PC-9 (cell line): ENCODE measurements at regions not wholly inside any gene's neighbourhood (a gene's known extent, or its start where the extent isn't known, plus 50 kb on each side); places are given as distances from the start of the nearest gene placed in this dataset.

Experiments
- BruUV-seq: library from RNA; stranded (reverse); fragments of 400-500 nt; replicated peaks from 2 replicates; lab custom pipeline; 2021; lab: Mats Ljungman, UMichigan
- CTCF ChIA-PET: fragments of 300-600 bp; sonication (Branson Sonifier 250); formaldehyde crosslinking; loops from one replicate; lab custom pipeline; 2022; ENCODE audit warnings: antibody characterized with exemption; lab: Charles Lee
- POLR2A ChIA-PET: fragments of 300-600 bp; sonication (Branson Sonifier 250); formaldehyde crosslinking; loops from one replicate; lab custom pipeline; 2022; ENCODE audit warnings: antibody characterized with exemption; ENCODE audit not compliant: unreplicated experiment; lab: Charles Lee
- DNase-seq, 2 experiments: peaks; one replicate each; pipeline versions ENCODE4 v3.0.0 to v3.0.0-alpha.2; 2015 to 2022; ENCODE audit warnings: mixed read lengths in 1 of 2
- H2AFZ ChIP-seq: fragments of 200-600 bp; sonication (generic); 2 replicates; pipeline ENCODE4 v1.8.1; 2017; ENCODE audit warnings: antibody characterized with exemption
- H3F3A ChIP-seq: fragments of 200-600 bp; sonication (generic); 2 replicates; pipeline ENCODE4 v1.8.1; 2017; ENCODE audit warnings: antibody characterized with exemption, mild to moderate bottlenecking, low read depth; ENCODE audit not compliant: insufficient read depth
- H3K27ac ChIP-seq: fragments of 200-600 bp; sonication (generic); 2 replicates; pipeline ENCODE4 v1.6.1; 2016; ENCODE audit warnings: mixed run types
- H3K27me3 ChIP-seq: fragments of 200-600 bp; sonication (generic); 2 replicates; pipeline ENCODE4 v1.6.1; 2016; ENCODE audit warnings: low read depth, mixed run types; ENCODE audit not compliant: insufficient read depth
- H3K36me3 ChIP-seq: fragments of 200-600 bp; sonication (generic); 2 replicates; pipeline ENCODE4 v1.6.1; 2016; ENCODE audit warnings: low read depth, mixed run types
- H3K4me1 ChIP-seq: fragments of 200-600 bp; sonication (generic); replicated peaks from 2 replicates; pipeline ENCODE4 v1.6.1; 2016; ENCODE audit warnings: mixed run types; ENCODE audit not compliant: insufficient read depth
- H3K4me2 ChIP-seq: fragments of 200-600 bp; sonication (generic); 2 replicates; pipeline ENCODE4 v1.6.1; 2017; ENCODE audit warnings: mixed run types
- H3K4me3 ChIP-seq: fragments of 200-600 bp; sonication (generic); 2 replicates; pipeline ENCODE4 v1.6.1; 2016; ENCODE audit warnings: mixed run types
- H3K79me2 ChIP-seq: fragments of 200-600 bp; sonication (generic); 2 replicates; pipeline ENCODE4 v1.6.1; 2017; ENCODE audit warnings: low read depth, mixed run types
- H3K9me2 ChIP-seq: fragments of 200-600 bp; sonication (generic); 2 replicates; pipeline ENCODE4 v1.8.1; 2017; ENCODE audit warnings: mild to moderate bottlenecking; ENCODE audit not compliant: insufficient read depth
- H3K9me3 ChIP-seq: fragments of 200-600 bp; sonication (generic); 2 replicates; pipeline ENCODE4 v1.8.1; 2016; ENCODE audit warnings: low read depth; ENCODE audit not compliant: insufficient read depth
- H4K20me1 ChIP-seq: fragments of 200-600 bp; sonication (generic); 2 replicates; pipeline ENCODE4 v1.8.1; 2017; ENCODE audit not compliant: insufficient read depth
- EZH2 ChIP-seq: fragments of 200-600 bp; sonication (generic); IDR thresholded peaks from 2 replicates; pipeline ENCODE4 v1.8.0; 2017; ENCODE audit warnings: antibody characterized with exemption, low read depth
- intact Hi-C: fragments of 100-400 bp; cut with micrococcal nuclease; formaldehyde crosslinking; loops from one replicate; pipeline ENCODE4 v1.10.0; 2022; ENCODE audit not compliant: unreplicated experiment
- TF ChIP-seq, protein P1 (sequence below): fragments of 200-600 bp; sonication (generic); conservative IDR thresholded peaks from 2 replicates; pipeline ENCODE4 v1.6.1; 2017; ENCODE audit warnings: mixed run types, antibody characterized with exemption, mild to moderate bottlenecking, moderate library complexity

DNA sequence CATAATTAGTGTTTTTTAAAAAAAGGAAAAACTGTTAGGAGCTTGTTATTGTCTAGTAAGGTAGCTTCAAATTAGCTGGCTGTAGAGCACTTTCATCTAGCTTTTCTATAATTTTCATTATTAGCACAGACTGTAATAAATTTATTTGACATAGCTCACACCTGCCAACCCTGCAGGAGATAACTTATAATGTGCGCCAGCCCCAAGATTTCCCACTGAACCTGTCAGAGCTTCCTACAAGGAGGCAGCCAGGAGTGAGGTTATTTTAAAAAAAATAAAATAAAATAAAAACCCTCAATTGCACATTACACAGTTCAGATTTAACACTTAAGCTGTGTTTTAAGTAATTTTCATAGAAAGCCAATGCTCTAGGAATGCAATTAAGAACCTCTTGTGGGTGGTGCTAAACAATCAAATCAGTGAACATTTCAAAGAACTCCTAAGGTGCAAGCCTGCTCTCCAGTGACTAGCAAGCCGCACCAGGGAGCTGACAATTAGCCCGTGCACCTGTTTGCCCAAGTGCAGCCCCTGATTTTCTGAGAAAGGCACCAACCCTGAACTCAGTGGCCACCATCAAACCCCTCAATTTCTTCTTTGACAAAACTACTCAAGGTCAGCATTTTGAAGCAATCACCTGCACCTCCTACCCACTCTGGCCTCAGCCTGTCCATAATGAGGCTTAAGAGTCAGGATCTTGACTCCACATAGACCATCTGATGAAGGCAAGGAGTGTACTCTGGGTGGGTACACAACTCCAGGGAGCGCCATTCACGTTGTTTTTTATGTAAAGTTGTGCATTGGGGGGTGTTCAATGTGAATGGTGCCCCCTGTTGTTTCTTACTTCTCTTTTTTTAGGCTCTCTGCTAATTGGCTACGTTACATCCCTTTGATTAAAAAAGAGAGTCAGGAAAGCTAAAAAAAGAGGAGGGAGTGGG is 385.3 kb upstream of the WWC1 start:
- no peak overlapping the region for H3K27ac ChIP-seq
- DNase-seq = no peak
- H4K20me1 ChIP-seq = no peaks in the 10 kb centered on the region
- no peak overlapping the region for H3K4me2 ChIP-seq
- H3K36me3 ChIP-seq = no peaks in the 10 kb centered on the region
- H3K79me2 ChIP-seq = no peaks in the 10 kb centered on the region
- CTCF ChIA-PET = no interaction called here
- no TSS peak for BruUV-seq
- H3K4me3 ChIP-seq = no peak overlapping the region
- H3K9me2 ChIP-seq = no peaks in the 10 kb centered on the region
- intact Hi-C loops = no loop called here
- H2AFZ ChIP-seq = no peak overlapping the region
- H3F3A ChIP-seq = no peaks in the 10 kb centered on the region
- no peaks in the 10 kb centered on the region for H3K4me1 ChIP-seq
- POLR2A ChIA-PET = no interaction called here
- peaks cover 21% of the 10 kb centered on the region for H3K27me3 ChIP-seq
- TF ChIP-seq, protein P1, sequence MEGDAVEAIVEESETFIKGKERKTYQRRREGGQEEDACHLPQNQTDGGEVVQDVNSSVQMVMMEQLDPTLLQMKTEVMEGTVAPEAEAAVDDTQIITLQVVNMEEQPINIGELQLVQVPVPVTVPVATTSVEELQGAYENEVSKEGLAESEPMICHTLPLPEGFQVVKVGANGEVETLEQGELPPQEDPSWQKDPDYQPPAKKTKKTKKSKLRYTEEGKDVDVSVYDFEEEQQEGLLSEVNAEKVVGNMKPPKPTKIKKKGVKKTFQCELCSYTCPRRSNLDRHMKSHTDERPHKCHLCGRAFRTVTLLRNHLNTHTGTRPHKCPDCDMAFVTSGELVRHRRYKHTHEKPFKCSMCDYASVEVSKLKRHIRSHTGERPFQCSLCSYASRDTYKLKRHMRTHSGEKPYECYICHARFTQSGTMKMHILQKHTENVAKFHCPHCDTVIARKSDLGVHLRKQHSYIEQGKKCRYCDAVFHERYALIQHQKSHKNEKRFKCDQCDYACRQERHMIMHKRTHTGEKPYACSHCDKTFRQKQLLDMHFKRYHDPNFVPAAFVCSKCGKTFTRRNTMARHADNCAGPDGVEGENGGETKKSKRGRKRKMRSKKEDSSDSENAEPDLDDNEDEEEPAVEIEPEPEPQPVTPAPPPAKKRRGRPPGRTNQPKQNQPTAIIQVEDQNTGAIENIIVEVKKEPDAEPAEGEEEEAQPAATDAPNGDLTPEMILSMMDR = no peak
- no peak for TF ChIP-seq EZH2
- no peaks in the 10 kb centered on the region for H3K9me3 ChIP-seq

DNA sequence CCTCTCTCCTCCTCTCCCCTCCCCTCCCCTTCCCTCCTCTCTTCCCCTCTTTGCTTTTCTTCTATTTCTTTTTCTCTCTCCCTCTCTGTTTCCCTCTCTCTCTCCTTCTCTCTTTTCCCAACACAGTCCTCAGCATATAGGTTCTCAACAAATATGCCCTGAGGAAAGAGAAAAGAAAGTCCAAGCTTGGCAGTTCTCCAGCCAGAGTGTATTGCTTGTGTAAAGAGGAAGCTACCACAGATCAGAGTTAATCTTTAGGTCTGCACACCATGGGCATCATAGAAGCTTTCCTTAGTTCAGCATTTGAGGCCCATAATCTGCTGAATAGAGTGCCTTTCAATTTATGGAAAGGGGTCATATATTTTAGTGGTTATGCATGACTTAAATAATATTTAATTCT is 382.8 kb upstream of the WWC1 start:
- no peaks in the 10 kb centered on the region for H3K36me3 ChIP-seq
- no peak overlapping the region for H3K27ac ChIP-seq
- H3K79me2 ChIP-seq = no peaks in the 10 kb centered on the region
- no peak for DNase-seq
- H3K27me3 ChIP-seq = peaks cover 15% of the 10 kb centered on the region
- H3K4me1 ChIP-seq = no peaks in the 10 kb centered on the region
- no peaks in the 10 kb centered on the region for H3F3A ChIP-seq
- ChIA-PET CTCF (no interaction called here), POLR2A (no interaction called here)
- intact Hi-C loops = no loop called here
- no peaks in the 10 kb centered on the region for H3K9me2 ChIP-seq
- no peaks in the 10 kb centered on the region for H3K9me3 ChIP-seq
- no TSS peak for BruUV-seq
- no peaks in the 10 kb centered on the region for H4K20me1 ChIP-seq
- H3K4me3 ChIP-seq = no peak overlapping the region
- no peak overlapping the region for H3K4me2 ChIP-seq
- H2AFZ ChIP-seq = no peak overlapping the region
- no peak for TF ChIP-seq EZH2
- TF ChIP-seq, protein P1 = no peak

DNA sequence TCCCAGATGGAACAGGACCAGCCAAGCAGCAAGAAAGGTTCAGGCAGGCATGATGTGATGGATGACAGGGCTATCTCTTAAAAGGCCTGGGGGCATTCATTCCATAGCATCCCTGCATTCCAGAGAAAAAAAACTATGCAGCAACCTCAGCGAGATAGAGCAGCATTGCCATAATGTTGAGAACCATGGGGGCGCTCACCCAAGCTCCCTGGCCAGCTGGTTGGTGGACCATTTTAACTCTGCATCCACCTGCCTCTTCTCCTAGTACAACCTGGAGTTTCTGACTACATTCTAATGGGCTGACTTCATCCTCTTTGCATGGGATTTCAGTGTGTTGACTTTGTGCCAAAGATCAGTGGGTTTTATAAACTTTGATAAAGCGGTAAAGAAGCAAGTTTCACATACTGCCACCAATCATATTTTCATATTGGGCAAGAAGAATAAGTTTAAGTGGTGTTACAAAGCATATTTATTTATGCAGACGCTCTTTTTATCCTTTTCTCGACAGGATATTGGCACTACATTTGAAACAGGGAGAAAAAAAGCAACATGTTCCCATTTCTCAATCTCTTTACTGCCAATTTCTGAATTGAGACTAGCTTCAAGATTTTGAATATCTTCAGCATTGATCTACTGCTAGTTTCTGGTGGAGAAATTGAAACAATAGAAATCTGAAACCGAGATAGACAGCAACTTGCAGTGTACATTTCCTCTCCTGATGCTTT is 378.3 kb upstream of the WWC1 start:
- H3K27ac ChIP-seq = no peak overlapping the region
- ChIA-PET POLR2A (no interaction called here), CTCF (no interaction called here)
- H3K79me2 ChIP-seq = no peaks in the 10 kb centered on the region
- H3K4me2 ChIP-seq = no peak overlapping the region
- no peak for TF ChIP-seq EZH2
- TF ChIP-seq, protein P1 = no peak
- H4K20me1 ChIP-seq = no peaks in the 10 kb centered on the region
- H2AFZ ChIP-seq = no peak overlapping the region
- no TSS peak for BruUV-seq
- no peaks in the 10 kb centered on the region for H3K9me3 ChIP-seq
- no peaks in the 10 kb centered on the region for H3K27me3 ChIP-seq
- no peaks in the 10 kb centered on the region for H3K4me1 ChIP-seq
- intact Hi-C loops = no loop called here
- H3F3A ChIP-seq = no peaks in the 10 kb centered on the region
- H3K4me3 ChIP-seq = no peak overlapping the region
- H3K9me2 ChIP-seq = no peaks in the 10 kb centered on the region
- no peaks in the 10 kb centered on the region for H3K36me3 ChIP-seq
- DNase-seq = peak in 1 of 2 experiments; percentile 38
